HG03571 (cell line): ENCODE measurements at regions not wholly inside any gene's neighbourhood (a gene's known extent, or its start where the extent isn't known, plus 50 kb on each side); places are given as distances from the start of the nearest gene placed in this dataset.

Experiments
- ATAC-seq: cut with Tn5 transposase; IDR thresholded peaks from one replicate; pipeline ENCODE4 v1.9.1; 2021; ENCODE audit not compliant: unreplicated experiment

DNA sequence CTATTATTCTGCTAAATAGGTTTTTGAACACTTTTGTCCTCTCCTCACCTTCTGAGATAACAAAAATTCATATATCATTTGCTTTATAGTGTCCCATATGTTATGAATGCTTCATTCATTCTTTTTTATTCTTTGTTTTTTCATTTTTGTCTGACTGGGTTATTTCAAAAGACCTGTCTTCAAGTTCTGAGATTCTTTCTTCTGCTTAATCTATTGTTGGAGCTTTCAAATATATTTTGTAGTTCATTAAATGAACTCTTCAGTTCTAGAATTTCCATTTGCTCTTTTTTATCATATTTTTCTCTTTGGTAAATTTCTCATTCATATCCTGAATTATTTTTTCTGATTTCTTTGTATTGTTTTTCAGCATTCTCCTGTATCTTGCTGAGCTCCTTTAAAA, 53.1 kb upstream of the SCIN start:
- ATAC-seq, result no peak

DNA sequence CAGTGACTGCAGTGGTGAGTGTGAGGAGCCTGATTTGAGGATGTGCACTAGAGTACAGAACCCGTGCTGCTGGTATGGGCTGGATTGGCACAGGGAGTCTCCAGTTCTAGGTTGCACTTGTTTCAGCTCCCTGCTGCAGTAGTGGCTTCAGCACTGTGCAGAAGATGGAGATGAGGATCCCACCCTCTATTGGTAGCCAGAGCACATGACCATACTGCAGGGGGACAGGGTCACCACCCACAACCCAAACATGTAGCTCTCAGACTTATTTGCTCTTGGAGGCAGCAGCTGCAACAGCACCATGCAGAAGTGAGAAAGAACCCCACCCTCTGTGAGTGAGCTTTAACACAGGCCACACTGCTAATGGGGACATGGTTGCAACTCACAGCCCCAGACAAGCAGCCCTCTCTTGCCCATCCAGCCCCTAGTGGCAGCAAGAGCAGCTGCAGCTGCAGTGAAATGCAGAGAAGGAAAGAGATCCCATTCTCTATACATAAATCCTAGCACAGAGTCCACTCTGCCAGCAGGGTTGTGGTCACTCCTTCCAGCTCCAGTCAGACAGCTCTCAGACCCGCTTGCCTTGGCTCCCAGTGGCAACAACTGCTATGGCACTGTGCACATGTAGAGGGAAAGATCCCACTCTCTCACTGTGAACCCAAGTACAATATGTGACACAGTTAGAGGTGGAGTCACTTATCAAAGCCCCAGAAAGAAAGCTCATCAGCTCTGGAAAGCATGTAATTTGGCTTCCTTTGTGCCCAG, 51.4 kb upstream of the SCIN start:
- ATAC-seq, result peak; percentile 85

- ATAC-seq, result no peak
Measured at GRCh38 chr7:12519682-12520009, 50.9 kb upstream of the SCIN start.
